ENCODE measurements at regions not wholly inside any gene's neighbourhood (a gene's known extent, or its start where the extent isn't known, plus 50 kb on each side); places are given as distances from the start of the nearest gene placed in this dataset.

DNA sequence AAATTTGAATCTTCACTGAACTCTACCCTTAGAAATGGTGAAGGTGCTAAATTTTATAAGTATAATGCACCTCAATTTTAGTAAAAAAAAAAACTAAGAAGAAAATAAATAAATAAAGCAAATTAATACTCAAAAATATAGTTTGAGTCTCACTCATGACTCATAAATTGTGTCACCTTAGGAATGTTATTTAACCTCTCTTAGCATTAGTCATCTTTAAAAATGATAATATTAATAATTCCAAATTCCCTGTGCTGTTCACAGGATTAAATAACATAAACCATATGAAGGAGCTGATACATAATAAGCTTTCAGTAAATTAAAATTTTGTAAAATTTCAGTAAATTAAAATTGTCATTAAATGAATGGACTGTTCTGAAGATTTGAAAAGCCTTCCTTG, 339.8 kb upstream of the RGMB start:
- DNase-seq (ENCODE audit: low read depth, low spot score), result no peak

DNA sequence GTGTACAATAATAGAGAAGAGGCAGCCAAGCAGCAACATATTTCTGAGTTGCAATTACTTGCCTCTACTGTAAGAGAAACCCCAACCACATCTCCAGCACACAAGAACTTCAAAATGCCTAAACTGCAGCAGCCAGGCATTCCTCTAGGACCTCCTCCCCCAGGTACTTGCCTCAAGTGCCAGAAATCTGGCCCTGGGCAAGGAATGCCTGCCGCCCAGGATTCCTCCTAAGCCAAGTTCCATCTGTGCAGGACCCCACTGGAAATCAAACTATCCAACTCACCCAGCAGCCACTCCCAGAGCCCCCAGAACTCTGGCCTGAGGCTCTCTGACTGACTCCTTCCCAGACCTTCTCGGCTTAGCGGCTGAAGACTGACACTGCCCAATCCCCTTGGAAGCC, 336.8 kb upstream of the RGMB start:
- no peak for DNase-seq (ENCODE audit: low read depth, low spot score)

DNA sequence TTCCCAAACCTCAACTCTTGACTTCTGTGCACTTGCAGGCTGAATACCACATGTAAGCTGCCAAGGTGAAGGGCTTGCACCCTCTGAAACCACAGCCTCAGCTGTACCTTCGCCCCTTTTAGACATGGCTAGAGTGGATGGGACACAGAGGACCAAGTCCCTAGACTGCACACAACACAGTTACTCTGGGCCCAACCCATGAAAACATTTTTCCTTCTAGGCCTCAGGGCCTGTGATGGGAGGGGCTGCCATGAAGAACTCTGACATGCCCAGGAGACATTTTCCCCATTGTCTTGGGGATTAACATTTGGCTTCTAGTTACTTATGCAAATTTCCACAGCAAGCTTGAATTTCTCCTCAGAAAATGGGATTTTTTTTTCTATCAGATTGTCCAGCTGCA, 331.0 kb upstream of the RGMB start:
- no peak for DNase-seq (ENCODE audit: low read depth, low spot score)

DNA sequence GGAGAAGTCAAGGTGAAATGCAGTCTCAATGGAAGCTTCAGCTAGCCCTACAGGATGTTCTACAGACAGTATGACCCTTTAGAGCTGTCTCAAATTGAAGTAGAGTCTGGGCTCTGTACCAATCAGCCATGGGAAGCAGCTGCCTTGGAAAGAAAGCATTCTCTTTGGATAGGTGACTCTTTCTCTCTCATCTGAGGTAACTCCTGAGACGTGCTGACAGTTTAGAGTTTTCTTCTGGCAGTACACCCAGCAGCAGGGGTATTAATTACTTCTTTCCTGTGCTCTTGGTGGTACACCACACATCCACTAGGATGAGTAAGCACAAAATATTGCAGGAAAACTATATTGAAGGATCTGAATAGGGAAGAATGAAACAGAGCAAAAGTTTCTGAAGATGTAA, 329.6 kb upstream of the RGMB start:
- DNase-seq (ENCODE audit: low read depth, low spot score), result no peak

DNA sequence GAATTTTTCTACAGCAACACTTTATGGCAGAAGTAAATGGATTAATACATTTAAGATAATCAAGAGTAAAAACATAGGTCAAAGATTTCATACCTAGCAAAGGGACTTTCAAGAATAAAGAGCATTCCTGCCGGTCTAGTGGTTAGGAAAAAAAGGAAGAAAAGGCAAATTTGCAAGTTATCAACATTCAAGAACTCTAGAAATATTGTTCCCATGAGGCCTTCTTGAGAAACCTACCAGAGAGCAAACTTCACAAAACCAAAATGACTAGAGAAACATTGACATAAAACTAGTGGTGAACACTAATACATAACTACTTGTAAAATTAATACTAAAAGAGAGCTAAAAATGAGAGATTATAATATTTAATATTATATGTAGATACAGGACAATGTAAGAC, 320.2 kb upstream of the RGMB start:
- no peak for DNase-seq (ENCODE audit: low read depth, low spot score)

DNA sequence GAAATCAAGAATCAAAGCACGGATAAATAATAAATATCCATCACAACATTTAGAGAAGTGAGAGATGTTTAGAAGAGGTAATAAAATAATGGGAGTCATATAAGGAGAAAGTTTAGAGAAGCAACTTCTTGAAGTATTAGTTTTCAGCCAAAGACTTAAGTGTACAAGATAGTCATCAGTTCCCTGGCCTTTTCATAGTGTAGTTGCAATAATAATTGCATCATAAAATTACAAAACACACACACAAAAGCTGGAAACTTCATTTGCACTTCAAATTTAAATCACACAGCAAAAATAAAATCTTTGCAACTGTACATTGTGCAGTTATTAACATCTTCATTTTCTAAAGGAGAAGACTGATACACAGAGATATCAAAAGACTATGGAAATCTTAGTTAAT, 319.1 kb upstream of the RGMB start:
- DNase-seq (ENCODE audit: low read depth, low spot score), result no peak

DNA sequence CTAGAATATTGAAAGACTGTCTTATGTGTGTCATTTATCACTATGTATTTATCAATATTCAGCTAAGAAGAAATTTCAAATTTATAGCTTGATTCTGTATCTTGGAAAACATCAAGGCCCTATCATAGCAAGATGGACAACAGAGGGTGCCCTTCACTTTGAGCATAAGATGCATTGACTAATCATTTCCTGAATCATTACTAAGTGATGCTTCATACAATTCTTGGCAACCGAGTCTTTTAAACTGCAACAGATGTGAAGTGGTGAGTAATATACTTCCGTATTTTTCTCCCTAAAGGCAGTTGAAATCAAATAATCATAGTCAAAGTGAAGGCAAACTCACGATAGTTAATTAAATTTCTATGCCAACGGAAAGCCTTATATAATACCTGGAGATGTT, 318.6 kb upstream of the RGMB start:
- DNase-seq (ENCODE audit: low read depth, low spot score), result peak; percentile 66

DNA sequence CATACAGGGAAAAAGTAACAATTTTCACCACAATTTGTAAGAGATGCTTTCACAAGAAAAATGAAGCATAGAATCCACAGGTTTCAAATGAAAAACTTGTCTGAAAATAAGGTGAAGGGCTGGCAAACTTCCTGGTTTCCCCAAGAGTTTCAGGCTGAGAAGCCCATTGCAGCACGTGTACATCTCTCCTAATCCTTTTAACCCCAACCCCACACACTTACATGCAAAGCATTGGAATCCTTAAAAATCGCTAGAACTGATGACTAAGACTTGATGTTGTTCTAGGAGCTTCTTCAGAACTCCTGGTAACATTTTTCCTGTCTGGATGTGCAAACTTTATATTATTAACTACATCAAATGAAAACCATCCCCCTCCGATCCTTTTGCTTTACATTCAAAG, 317.8 kb upstream of the RGMB start:
- peak; percentile 10 for DNase-seq (ENCODE audit: low read depth, low spot score)

DNA sequence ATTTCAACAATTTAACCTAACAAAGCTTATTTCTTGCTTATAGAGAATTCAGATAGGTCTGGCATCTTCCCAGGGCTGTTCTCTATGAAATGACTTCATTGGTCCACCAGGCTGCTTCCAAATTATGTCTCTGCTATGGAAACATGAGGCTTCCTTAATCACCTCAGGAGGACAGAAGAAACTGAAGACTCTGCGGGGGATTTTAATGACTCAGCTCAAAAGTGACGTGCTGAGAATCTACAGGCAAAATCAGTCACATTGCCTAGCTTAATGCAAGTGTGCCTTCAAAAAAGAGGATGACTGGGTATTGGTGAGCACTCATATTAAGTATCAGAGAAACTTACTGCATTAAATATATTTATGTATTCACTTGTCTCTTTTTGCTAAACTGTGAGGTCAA, 315.5 kb upstream of the RGMB start:
- peak; percentile 33 for DNase-seq (ENCODE audit: low read depth, low spot score)

DNA sequence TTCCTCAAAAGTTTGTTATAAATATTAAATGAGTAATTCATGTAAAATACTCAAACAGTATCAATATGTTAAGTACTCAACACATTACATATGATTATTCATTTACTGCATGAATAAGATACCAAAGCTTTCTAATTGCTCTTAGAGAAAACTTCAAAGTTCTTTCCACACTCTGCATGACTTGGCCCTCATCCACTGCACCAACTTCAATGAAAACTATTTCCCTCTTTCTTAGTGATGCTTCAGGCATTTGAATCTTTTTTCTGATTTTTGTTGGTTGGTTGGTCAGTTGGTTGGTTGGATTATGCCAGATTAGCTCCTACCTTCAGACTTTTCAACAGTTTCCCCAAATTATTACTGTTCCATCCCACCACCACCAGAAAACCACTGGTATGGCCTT, 314.7 kb upstream of the RGMB start:
- DNase-seq (ENCODE audit: low read depth, low spot score), result peak; percentile 7

DNA sequence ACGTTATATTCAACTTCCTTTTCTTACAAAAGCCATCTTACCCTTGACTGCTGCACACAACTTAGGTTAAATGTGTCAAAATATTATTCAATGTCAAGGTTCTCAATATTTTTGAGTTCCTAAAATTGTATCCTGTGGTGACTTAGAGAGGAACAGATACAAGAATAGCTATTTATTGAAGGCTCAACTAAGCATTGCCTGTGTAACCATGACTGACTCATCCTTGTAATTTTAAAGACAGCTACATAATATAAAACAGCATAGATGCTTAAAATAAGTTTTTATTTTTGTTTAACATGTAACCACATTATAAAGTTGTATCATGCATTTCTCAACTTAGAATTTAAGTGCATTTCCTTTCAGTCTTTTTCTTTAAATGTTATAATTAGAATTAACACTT, 312.9 kb upstream of the RGMB start:
- DNase-seq (ENCODE audit: low read depth, low spot score), result no peak

DNA sequence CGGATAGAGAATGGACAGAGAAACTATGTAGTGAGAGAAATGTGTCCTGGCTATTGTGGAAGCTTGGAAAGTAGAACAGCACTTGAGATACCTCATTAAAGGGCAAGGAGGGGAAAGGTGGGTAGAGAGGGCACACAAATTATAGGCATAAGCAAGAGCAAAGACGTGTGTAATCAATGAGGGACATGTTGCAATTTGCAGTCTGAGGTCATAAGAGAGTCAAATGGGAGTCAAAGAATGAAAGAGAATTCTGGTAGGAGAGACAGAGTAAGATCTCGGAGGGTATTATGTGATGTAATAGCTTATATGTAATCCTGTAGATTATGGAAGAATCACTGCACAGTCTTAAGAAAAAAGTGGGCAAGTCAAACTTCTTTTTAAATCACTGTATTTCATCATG, 312.0 kb upstream of the RGMB start:
- DNase-seq (ENCODE audit: low read depth, low spot score), result no peak

DNA sequence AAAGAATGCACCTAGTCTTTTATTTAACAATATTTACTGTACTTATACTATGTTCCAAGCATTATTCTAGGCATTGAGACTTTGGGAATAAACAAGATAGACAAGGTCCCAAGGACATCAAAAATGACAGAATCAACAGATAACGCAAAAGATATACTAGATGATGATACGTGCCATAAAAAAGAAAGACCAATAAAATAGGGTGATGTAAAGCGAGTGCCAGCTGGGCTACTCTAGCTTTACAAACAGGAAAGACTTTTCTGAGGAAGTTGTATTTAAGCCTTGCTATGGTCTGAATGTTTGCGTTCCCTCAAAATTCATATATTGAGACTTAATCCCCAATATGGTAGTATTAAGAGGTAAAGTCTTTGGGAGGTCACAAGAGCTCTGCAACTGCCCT, 310.2 kb upstream of the RGMB start:
- DNase-seq (ENCODE audit: low read depth, low spot score), result no peak

DNA sequence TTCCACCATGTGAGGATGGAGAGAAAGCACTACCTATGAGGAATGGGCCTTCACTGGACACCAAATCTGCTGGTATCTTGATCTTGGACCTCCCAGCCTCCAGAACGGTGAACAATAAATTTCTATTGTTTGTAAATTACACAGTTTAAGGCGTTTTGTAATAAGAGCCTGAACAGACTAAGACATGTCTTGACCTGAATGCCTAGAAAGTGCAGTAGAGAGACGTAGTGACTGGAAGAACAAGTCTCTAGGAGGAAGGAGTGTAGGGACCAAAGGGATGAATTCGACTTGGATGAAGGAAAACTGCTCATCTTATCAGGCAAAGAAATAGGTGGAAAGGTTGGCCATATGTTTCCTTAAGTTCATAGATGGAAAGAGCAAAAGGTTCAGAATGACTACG, 309.8 kb upstream of the RGMB start:
- DNase-seq (ENCODE audit: low read depth, low spot score), result no peak

DNA sequence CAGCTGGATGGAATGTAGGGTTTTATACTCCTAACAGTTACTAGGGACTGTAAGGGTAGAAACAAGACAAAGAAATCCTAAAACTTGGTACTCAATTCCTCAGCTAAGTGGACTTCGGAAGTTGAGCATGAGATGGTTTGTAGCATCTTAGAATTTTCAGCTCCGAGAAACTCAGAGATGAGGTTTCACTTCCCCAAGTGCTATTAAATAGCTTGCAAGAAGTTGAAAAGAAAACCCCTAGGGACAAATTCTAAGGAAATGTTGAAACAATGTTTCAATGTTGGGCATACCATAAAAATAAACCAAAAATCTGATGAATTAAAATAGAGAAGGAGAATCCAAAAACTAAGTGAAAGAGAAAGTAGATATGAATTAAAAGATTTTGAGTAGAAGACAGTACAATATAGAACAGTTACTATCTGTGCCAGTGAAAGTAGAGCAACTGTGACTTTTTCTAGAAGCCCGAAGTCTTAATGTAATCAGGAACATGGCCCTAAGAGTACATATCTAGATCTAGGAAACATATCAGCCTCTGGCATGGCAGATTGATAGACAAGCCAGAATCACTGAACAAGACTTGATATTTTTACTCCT, 308.6 kb upstream of the RGMB start:
- DNase-seq (ENCODE audit: low read depth, low spot score), result no peak

DNA sequence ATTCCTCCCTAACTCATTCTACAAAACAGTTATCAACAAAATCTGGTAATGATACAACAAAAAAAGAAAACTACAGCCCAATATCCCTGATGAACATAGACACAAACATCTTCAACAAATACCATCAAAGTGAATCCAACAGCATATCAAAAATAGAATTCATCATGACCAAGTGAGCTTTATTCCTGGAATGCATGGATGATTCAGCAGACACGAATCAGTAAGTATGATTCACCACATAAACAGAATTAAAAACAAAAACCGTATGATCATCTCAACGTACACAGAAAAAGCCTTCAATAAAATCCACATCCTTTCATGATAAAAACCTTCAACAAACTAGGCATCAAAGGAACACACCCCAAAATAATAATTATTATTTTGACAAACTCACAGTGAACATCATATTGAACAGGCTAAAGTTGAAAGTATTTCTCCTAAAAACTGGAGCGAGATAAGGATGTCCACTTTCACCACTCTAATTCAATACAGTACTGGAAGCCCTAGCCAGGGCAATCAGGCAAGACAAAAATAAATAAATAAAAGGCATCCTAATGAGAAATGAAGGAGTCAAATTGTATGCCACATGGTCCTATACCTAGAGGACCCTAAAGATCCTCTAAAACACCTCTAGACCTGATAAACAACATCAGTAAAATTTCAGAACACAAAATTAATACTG, 305.1 kb upstream of the RGMB start:
- peak; percentile 57 for DNase-seq (ENCODE audit: low read depth, low spot score)

DNA sequence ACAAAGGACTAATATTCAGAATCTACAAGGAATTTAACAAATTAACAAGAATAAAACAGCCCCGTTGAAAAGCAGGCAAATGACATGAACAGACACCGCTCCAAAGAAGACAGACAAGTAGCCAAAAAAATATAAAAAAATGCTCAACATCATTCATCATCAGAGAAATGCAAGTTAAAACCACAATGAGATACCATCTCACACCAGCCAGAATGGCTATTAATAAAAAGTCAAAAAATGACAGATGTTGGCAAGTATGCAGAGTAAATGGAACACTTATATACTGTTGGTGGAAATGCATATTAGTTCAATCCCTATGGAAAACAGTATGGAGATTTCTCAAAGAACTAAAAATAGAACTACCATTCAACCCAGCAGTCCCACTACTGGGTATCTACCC, 302.7 kb upstream of the RGMB start:
- DNase-seq (ENCODE audit: low read depth, low spot score), result no peak

DNA sequence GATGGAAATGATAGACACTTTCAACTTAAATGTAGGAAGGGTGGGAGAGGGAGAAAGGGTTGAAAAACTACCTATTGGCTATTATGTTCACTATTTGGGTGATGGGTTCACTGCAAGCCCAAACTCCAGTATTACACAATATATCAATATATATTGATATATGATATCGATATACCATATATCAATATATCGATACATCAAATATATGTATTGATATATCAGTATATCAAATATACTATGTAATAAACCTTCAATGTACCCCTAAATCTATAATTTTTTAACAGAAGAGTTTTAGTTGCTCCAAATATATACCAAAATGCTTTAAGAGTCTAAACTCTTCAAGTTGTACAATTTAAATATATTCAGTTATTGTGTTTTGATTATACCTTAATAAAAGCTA, 302.0 kb upstream of the RGMB start:
- no peak for DNase-seq (ENCODE audit: low read depth, low spot score)

DNA sequence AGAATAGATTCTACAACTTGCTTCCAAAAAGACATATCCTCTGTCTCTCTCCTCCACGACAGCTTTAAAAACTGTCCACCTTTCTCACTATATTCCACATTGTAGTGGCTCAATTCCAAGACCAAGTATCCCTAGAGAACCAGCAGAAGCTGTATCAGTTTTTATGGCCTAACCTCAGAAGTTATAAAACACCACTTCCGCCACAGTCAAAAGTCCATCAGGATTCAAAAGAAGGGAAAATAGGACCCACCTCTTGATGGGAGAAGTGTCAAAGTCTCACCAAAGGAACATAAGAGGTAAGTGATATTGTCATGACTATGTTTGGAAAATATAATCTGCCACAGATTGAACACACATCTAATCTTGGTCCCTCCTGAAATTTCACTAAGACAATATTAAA, 299.2 kb upstream of the RGMB start:
- DNase-seq (ENCODE audit: low read depth, low spot score), result no peak

DNA sequence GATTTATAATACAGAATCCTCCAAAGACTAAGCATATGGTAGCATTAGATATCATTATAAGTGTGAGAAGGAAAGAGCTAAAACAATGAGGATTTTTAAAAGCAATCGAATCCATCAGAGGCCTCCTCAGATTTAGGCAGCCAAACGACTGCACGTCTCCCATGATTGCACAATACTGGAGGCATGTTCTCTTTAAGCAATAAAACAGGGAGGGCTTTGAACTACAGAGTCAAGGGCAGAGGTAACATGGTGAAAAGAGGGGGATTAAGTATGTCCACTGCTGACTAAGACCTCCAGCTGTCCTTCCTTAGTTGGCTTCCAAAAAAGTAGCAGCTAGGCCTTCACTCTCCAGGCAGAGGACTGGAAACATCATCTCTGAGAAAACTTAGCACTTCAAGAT, 298.7 kb upstream of the RGMB start:
- DNase-seq (ENCODE audit: low read depth, low spot score), result no peak

DNA sequence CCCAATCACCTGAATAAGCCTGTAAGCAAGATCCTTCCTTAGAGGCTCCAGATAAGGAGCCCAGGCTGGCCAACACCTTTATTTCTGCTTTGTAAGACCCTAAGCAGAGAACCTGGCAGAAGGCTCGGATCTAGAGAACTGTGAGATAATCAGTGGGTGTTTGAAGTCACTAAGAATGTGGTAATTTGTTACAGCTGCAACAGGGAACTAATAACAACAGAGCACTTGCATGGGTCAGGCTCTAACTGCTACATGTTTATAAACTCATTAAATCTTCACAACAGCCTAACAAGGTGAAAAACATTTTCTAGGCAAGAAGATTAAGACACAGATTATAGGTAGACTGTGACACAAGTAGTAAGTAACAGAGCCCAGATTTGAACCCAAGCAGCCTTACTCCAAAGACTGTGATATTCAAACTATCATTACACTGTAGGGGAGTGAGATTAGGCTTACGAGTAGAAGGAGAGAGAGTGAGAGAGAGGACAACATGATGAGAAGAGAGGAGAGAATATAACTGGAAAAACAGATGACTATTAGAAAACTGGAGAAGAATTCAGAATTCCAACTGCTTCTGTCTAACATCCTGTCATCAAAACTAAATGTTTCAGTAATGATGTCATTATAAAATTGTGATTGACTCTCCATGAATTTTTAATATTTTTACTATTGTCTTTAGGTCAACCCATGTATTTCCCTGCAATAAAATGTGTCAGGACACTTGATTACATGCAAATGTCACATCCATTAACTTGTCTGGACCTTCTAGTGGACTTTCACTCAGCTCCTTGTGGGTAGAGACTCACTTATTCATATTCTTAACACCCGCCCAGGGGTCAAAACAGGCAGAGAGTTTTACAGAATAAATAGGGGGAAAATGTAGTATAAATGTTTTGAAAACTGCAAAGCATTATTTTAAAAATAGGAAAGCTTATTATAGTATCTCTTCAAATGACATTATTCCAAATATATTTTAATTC, 290.9 kb upstream of the RGMB start:
- DNase-seq (ENCODE audit: low read depth, low spot score), result no peak

DNA sequence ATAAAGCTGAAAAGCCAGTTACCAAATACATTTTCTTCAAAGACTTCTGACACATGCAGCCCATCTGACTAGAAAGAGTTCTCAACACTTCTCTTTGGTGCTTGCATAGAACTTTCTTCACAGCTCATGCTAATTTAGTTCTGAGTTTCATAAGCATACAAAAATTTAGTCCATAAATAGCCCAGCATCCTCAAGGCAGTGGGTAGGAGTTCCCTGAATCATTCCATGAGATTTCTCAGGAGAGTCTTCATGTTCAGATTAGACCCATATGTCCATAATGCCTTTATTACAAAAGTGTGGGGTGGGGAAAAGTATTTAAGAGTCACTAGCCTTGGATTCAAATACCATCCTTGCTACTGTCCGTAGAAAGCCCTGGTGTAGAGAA, 290.2 kb upstream of the RGMB start:
- DNase-seq (ENCODE audit: low read depth, low spot score), result no peak

DNA sequence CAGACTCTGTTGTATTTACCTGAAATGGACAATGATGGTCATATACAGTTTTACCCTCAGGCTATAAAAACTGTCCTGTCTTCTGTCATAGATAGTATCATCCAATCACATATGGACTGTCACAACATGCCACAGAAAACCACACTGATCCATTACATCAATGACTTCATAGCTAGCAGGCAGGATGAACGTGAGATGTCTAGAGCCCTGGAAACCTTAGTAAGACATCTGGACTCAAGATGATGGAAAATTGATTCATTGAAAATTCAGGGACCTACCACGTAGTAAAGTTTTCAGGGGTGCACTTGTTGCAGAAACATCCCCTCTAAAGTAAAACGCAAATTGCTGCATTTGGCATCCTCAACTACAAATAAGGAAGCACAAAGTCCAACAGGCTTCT, 284.4 kb upstream of the RGMB start:
- DNase-seq (ENCODE audit: low read depth, low spot score), result no peak

Measured in astrocyte of the hippocampus (primary cell).